ENCODE measurements at regions not wholly inside any gene's neighbourhood (a gene's known extent, or its start where the extent isn't known, plus 50 kb on each side); places are given as distances from the start of the nearest gene placed in this dataset.
"Not testable (repeated sequence)": the region's sequence is repeated elsewhere in the genome, so short reads cannot be mapped to it uniquely, and the experiment has no call there.

DNA sequence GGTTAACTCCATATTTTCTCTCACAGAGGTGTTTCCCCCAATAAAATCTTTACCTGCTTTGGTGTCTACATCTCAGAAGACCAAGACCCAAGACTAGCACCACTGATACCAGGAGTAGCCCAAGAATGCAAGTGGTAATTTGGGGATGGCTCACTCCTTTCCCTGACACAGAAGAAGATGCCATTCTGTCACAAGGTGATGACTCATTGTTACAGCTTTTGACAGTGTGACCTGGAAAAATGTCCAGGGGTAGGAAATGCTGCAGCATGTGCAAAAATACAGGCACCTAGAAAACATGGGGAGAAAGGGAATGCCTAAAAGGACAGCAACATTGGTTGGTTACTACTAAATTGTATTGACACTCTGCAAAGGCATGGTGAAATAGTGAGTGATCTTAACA lies 254.0 kb upstream of the GJE1 start:
- Histone ChIP-seq H3K36me3 (ENCODE audit: insufficient read depth, insufficient read length, low read length) (no peaks in the 10 kb centered on the region), H3K9ac (ENCODE audit: insufficient read length, low read depth) (no peak overlapping the region), H3K27me3 (ENCODE audit: insufficient read depth, insufficient read length) (no peaks in the 10 kb centered on the region), H3K4me1 (ENCODE audit: insufficient read depth, insufficient read length) (no peaks in the 10 kb centered on the region), H3K9me3 (ENCODE audit: insufficient read depth, low read length) (no peaks in the 10 kb centered on the region), H3K4me3 (ENCODE audit: insufficient read length, low read depth) (no peak overlapping the region)
- DNase-seq (ENCODE audit: low read depth, low spot score) = no peak
- TF ChIP-seq ZNF274 (IDR thresholded peaks at IDR 0.05; ENCODE audit: low read depth, low read length) (no peak), YY1 (IDR thresholded peaks at IDR 0.05; ENCODE audit: insufficient read depth, insufficient read length) (no peak), SUZ12 (IDR thresholded peaks at IDR 0.05; ENCODE audit: extremely low read depth, insufficient read depth, insufficient read length) (no peak)

DNA sequence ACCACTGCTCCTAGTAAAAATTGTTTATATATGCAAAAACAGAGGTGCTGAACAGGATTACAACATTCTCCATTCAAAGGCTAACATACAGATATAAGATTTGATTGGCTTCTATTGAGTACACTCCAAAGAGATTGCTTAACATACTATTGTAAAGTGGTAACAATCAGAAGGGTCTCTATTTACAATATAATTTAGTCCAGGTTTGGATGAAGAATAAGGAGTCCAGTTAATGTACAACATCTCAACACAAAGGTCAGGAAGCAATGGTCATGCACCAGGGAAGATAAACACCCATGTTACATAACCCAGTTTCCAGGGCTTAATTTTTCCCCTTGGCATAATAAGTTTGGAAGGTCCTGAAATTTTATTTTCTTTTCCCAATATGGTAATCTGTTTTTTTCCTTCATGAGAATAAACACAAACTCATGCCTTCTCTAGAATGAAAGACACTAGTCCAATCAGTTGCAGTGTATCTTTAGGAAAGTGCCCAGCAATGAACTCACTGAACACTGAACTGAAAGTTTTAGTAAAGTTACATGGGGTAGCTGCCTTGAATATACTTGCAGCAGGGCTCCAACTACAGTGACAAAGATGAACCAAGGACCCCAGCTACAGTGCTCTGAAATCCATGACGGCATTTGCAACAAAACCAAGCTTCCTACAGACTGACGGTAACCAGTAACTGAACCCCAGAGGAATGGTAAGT lies 255.3 kb upstream of the GJE1 start:
- Histone ChIP-seq H3K9me3 (ENCODE audit: insufficient read depth, low read length) (no peaks in the 10 kb centered on the region), H3K4me3 (ENCODE audit: insufficient read length, low read depth) (no peak overlapping the region), H3K36me3 (ENCODE audit: insufficient read depth, insufficient read length, low read length) (no peaks in the 10 kb centered on the region), H3K4me1 (ENCODE audit: insufficient read depth, insufficient read length) (no peaks in the 10 kb centered on the region), H3K9ac (ENCODE audit: insufficient read length, low read depth) (no peak overlapping the region), H3K27me3 (ENCODE audit: insufficient read depth, insufficient read length) (no peaks in the 10 kb centered on the region)
- no peak for DNase-seq (ENCODE audit: low read depth, low spot score)
- no peak for TF ChIP-seq SUZ12 (IDR thresholded peaks at IDR 0.05; ENCODE audit: extremely low read depth, insufficient read depth, insufficient read length)

DNA sequence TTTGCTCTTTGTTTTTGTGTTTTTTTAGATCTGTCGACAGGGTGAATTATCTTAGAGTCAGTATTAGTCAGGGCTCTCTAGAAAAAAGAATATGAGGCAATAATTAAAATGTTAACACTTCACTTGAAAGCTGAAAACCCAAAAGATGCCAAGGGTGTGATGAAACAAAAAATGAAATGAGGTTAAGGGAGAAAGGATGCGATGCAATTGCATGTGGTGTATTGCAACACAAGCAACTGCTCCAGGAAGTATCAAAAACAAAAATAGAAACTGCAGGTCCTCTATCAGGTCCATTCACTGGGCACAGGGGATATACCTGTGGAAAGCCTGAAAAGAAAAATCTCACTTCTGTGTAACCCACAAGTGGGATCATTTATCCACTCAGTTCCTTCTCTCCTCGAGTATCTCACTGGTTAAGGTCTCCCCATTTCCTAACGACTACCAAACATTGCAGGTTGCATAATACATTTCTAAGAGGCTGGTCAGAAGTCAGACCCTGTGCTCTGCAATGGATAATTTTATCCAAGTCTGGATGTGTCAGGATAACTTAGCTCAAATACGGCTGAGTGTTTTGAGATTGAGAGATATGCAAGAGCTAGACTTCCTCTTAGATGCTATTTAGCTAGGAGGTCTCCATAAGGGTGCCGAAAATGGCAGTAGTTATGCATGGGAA lies 257.7 kb upstream of the GJE1 start:
- H3K9ac ChIP-seq (ENCODE audit: insufficient read length, low read depth) = no peak overlapping the region
- H3K27me3 ChIP-seq (ENCODE audit: insufficient read depth, insufficient read length) = no peaks in the 10 kb centered on the region
- TF ChIP-seq SUZ12 (IDR thresholded peaks at IDR 0.05; ENCODE audit: extremely low read depth, insufficient read depth, insufficient read length) (no peak), ZNF274 (IDR thresholded peaks at IDR 0.05; ENCODE audit: low read depth, low read length) (no peak), YY1 (IDR thresholded peaks at IDR 0.05; ENCODE audit: insufficient read depth, insufficient read length) (no peak)
- no peaks in the 10 kb centered on the region for H3K36me3 ChIP-seq (ENCODE audit: insufficient read depth, insufficient read length, low read length)
- H3K9me3 ChIP-seq (ENCODE audit: insufficient read depth, low read length) = no peaks in the 10 kb centered on the region
- DNase-seq (ENCODE audit: low read depth, low spot score) = no peak
- no peaks in the 10 kb centered on the region for H3K4me1 ChIP-seq (ENCODE audit: insufficient read depth, insufficient read length)
- H3K4me3 ChIP-seq (ENCODE audit: insufficient read length, low read depth) = no peak overlapping the region

DNA sequence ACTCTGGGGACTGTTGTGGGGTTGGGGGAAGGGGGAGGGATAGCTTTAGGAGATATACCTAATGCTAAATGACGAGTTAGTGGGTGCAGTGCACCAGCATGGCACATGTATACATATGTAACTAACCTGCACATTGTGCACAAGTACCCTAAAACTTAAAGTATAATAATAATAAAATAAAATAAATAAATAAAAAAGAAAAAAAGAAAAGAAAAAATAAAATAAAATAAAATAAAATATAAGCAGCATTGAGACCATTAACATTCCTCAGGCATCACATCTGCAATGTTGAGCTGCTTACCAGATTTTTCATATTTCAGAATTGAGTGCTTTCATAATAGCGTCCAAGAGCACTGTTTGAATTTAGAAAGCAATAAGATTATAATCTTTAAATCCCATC lies 263.2 kb upstream of the GJE1 start:
- H3K4me1 ChIP-seq (ENCODE audit: insufficient read depth, insufficient read length); H3K27me3 ChIP-seq (ENCODE audit: insufficient read depth, insufficient read length); DNase-seq (ENCODE audit: low read depth, low spot score); H3K9ac ChIP-seq (ENCODE audit: insufficient read length, low read depth); H3K36me3 ChIP-seq (ENCODE audit: insufficient read depth, insufficient read length, low read length); H3K4me3 ChIP-seq (ENCODE audit: insufficient read length, low read depth); H3K9me3 ChIP-seq (ENCODE audit: insufficient read depth, low read length): not testable (repeated sequence)

DNA sequence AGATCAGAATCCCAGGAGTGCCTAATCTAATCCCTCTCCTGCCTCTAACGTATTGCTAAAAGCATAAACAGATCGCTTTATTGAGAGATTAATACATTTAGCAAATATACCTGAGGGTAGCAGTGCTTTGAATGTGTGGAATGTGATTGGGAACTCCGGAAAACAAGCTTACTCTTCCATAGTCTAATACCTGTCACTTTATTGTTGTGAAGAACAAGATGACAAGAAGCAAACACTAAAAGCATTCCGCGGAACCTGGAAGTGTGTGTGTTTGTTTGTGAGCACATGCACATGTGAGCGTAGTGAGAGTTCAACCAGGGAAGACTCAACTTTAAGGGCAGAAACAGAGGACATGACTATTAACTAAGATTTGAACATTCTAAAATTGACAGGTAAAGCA lies 265.0 kb upstream of the GJE1 start:
- no peak for DNase-seq (ENCODE audit: low read depth, low spot score)
- H3K4me1 ChIP-seq (ENCODE audit: insufficient read depth, insufficient read length) = no peaks in the 10 kb centered on the region
- TF ChIP-seq YY1 (IDR thresholded peaks at IDR 0.05; ENCODE audit: insufficient read depth, insufficient read length) = no peak
- no peak for TF ChIP-seq ZNF274 (IDR thresholded peaks at IDR 0.05; ENCODE audit: low read depth, low read length)
- no peak for TF ChIP-seq SUZ12 (IDR thresholded peaks at IDR 0.05; ENCODE audit: extremely low read depth, insufficient read depth, insufficient read length)
- H3K9ac ChIP-seq (ENCODE audit: insufficient read length, low read depth) = no peak overlapping the region
- no peaks in the 10 kb centered on the region for H3K36me3 ChIP-seq (ENCODE audit: insufficient read depth, insufficient read length, low read length)
- H3K4me3 ChIP-seq (ENCODE audit: insufficient read length, low read depth) = no peak overlapping the region
- no peaks in the 10 kb centered on the region for H3K9me3 ChIP-seq (ENCODE audit: insufficient read depth, low read length)
- no peaks in the 10 kb centered on the region for H3K27me3 ChIP-seq (ENCODE audit: insufficient read depth, insufficient read length)

DNA sequence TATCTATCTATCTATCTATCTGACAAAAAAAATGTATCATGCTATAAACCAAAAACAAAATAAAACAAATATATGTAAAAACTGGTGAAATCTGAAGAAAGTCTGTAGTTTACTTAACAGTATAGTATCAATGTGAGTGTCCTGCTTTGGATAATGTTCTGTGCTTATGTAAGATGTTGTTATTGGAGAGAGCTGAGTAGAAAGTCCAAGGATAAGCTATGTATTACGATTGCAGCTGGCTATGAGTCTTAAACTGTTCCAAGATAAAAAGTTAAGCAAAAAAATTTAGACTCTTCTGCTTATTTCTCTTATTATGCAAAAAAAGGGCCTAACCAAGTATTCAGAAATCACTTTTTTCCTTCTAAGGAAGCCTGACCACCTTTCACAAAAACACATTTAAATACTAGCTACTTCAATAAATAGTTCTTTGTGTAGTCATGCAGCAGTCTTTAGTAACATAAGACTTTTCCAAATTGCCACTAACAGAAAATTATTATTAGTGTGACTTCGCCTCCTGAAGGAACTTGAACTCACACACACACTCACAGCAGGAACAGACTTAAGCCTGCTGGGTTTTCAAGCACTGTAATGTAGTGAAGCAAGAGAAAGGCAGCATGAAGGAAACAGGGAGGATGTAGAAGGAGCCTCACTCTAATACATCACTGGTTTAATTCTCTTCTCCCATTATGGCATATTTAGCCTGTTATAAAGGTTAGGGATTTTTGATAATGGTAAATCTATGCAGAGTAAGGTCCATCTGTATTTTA lies 265.8 kb upstream of the GJE1 start:
- no peak overlapping the region for H3K4me3 ChIP-seq (ENCODE audit: insufficient read length, low read depth)
- TF ChIP-seq ZNF274 (IDR thresholded peaks at IDR 0.05; ENCODE audit: low read depth, low read length) (no peak), SUZ12 (IDR thresholded peaks at IDR 0.05; ENCODE audit: extremely low read depth, insufficient read depth, insufficient read length) (no peak), YY1 (IDR thresholded peaks at IDR 0.05; ENCODE audit: insufficient read depth, insufficient read length) (no peak)

DNA sequence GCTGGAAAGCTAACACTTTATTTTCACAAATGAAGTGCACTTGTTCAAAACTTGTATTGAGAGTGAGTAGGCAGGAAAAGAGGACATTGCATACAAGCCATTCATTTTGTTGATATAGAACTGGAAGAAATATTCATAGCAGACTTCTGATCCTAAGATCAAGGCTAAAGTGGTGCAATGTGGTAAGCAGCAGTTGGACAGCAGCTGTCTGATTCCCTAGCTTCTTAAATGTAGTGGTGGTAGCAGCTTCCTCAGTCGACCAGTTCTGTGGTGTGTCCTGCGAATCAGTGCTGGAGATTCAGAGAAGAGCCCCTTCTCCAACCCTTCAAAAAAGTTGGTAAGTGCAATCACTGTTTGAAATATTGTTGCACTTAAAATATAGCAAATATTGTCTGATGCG lies 281.7 kb upstream of the GJE1 start:
- TF ChIP-seq SUZ12 (IDR thresholded peaks at IDR 0.05; ENCODE audit: extremely low read depth, insufficient read depth, insufficient read length) (no peak), ZNF274 (IDR thresholded peaks at IDR 0.05; ENCODE audit: low read depth, low read length) (no peak), YY1 (IDR thresholded peaks at IDR 0.05; ENCODE audit: insufficient read depth, insufficient read length) (no peak)
- H3K36me3 ChIP-seq (ENCODE audit: insufficient read depth, insufficient read length, low read length) = no peaks in the 10 kb centered on the region
- no peak for DNase-seq (ENCODE audit: low read depth, low spot score)
- no peaks in the 10 kb centered on the region for H3K4me1 ChIP-seq (ENCODE audit: insufficient read depth, insufficient read length)
- no peaks in the 10 kb centered on the region for H3K27me3 ChIP-seq (ENCODE audit: insufficient read depth, insufficient read length)
- H3K4me3 ChIP-seq (ENCODE audit: insufficient read length, low read depth) = no peak overlapping the region
- H3K9ac ChIP-seq (ENCODE audit: insufficient read length, low read depth) = no peak overlapping the region
- H3K9me3 ChIP-seq (ENCODE audit: insufficient read depth, low read length) = no peaks in the 10 kb centered on the region

More for the DNA sequence above, 265.8 kb upstream of the GJE1 start:
- Histone ChIP-seq H3K4me1 (ENCODE audit: insufficient read depth, insufficient read length) (no peaks in the 10 kb centered on the region), H3K36me3 (ENCODE audit: insufficient read depth, insufficient read length, low read length) (no peaks in the 10 kb centered on the region), H3K9me3 (ENCODE audit: insufficient read depth, low read length) (no peaks in the 10 kb centered on the region), H3K27me3 (ENCODE audit: insufficient read depth, insufficient read length) (no peaks in the 10 kb centered on the region), H3K9ac (ENCODE audit: insufficient read length, low read depth) (no peak overlapping the region)
- no peak for DNase-seq (ENCODE audit: low read depth, low spot score)
